T-cell (primary cell): ENCODE measurements at regions not wholly inside any gene's neighbourhood (a gene's known extent, or its start where the extent isn't known, plus 50 kb on each side); places are given as distances from the start of the nearest gene placed in this dataset.
"Not testable (repeated sequence)": the region's sequence is repeated elsewhere in the genome, so short reads cannot be mapped to it uniquely, and the experiment has no call there.

Experiments used
- ATAC-seq, 4 experiments: fragments of 200-7000 bp in 3 of 4; fragments of 150-1000 bp in 1 of 4; cut with Tn5 transposase; replicated peaks in 1 of 4; 1 replicate in 3 of 4; 2 replicates in 1 of 4; pipeline ENCODE4 v1.10.0; 2021; ENCODE audit warnings: moderate library complexity in 3 of 4, mild to moderate bottlenecking in 2 of 4, moderate number of reproducible peaks in 1 of 4
- CTCF ChIA-PET, 2 donors: fragments of 300-600 bp; sonication (Branson Sonifier 250); formaldehyde crosslinking; loops; one replicate each; lab custom pipeline; 2022; ENCODE audit warnings: antibody characterized with exemption in 2 of 2; lab: Charles Lee
- POLR2A ChIA-PET, 2 donors: fragments of 300-600 bp; sonication (Branson Sonifier 250); formaldehyde crosslinking; loops; one replicate each; lab custom pipeline; 2022; ENCODE audit warnings: antibody characterized with exemption in 2 of 2; lab: Charles Lee
- DNase-seq, 35 experiments: peaks; one replicate each; pipeline versions ENCODE4 v3.0.0 to v3.0.0-alpha.2; 2013 to 2023
- H3K27ac ChIP-seq: one replicate; pipeline ENCODE4 v1.5.1; 2013; ENCODE audit warnings: low read length
- H3K27me3 ChIP-seq, 2 experiments: replicated peaks in 1 of 2; 1 replicate in 1 of 2; 2 replicates in 1 of 2; pipeline versions ENCODE4 v1.6.1 to v1.7.0; 2013; ENCODE audit warnings: low read length in 1 of 2, mixed read lengths in 1 of 2; ENCODE audit not compliant: control insufficient read depth in 2 of 2, insufficient read depth in 2 of 2; ENCODE audit errors: extremely low read depth in 1 of 2
- H3K36me3 ChIP-seq, 2 donors: 1 replicate in 1 of 2; 2 replicates in 1 of 2; pipeline versions ENCODE4 v1.6.1 to v1.7.0; 2013; ENCODE audit warnings: low read length in 1 of 2; ENCODE audit not compliant: control insufficient read depth in 2 of 2, insufficient read depth in 1 of 2; ENCODE audit errors: extremely low read depth in 1 of 2
- H3K4me1 ChIP-seq, 2 experiments: 1 replicate in 1 of 2; 2 replicates in 1 of 2; pipeline versions ENCODE4 v1.6.1 to v1.7.0; 2013; ENCODE audit warnings: low read length in 2 of 2, mixed read lengths in 1 of 2; ENCODE audit not compliant: insufficient read depth in 2 of 2, control insufficient read depth in 1 of 2; ENCODE audit errors: extremely low read depth in 1 of 2
- H3K4me3 ChIP-seq, 2 donors: 1 replicate in 1 of 2; 2 replicates in 1 of 2; pipeline versions ENCODE4 v1.5.1 to v1.7.0; 2013; ENCODE audit warnings: mild to moderate bottlenecking in 2 of 2, low read length in 1 of 2, moderate library complexity in 1 of 2; ENCODE audit not compliant: control insufficient read depth in 1 of 2; ENCODE audit errors: extremely low read depth in 1 of 2
- H3K9me3 ChIP-seq: 2 replicates; pipeline ENCODE4 v1.7.0; 2013
- H3K27ac Mint-ChIP-seq, 2 donors: one replicate each; pipeline ENCODE4 v1.8.0; 2020 to 2021; ENCODE audit warnings: mild to moderate bottlenecking in 2 of 2, mixed read lengths in 2 of 2
- H3K27me3 Mint-ChIP-seq, 2 donors: one replicate each; pipeline ENCODE4 v1.8.0; 2021 to 2022; ENCODE audit warnings: mixed read lengths in 2 of 2
- H3K36me3 Mint-ChIP-seq: one replicate; pipeline ENCODE4 v1.8.0; 2021; ENCODE audit warnings: mixed read lengths
- H3K4me1 Mint-ChIP-seq, 3 donors: one replicate each; pipeline ENCODE4 v1.8.0; 2020 to 2022; ENCODE audit warnings: mixed read lengths in 3 of 3, mild to moderate bottlenecking in 1 of 3
- H3K4me3 Mint-ChIP-seq, 3 donors: one replicate each; pipeline ENCODE4 v1.8.0; 2020 to 2022; ENCODE audit warnings: mild to moderate bottlenecking in 3 of 3, mixed read lengths in 3 of 3, moderate library complexity in 3 of 3
- H3K9me3 Mint-ChIP-seq, 3 donors: one replicate each; pipeline ENCODE4 v1.8.0; 2020 to 2022; ENCODE audit warnings: mixed read lengths in 3 of 3
- WGBS: methylation state at CpG from one replicate; pipeline ENCODE4 v1.1.5; 2013; ENCODE audit warnings: missing lambda C conversion rate; ENCODE audit not compliant: insufficient coverage; 5-methylcytosine and 5-hydroxymethylcytosine counted together

- Mint-ChIP-seq H3K4me1 (peaks cover 4 to 7% (median 6%) of the 10 kb centered on the region in 3 donors), H3K27me3 (peaks cover 7 to 14% of the 10 kb centered on the region in 2 donors), H3K9me3 (no peaks in the 10 kb centered on the region), H3K4me3 (no peak overlapping the region), H3K27ac (no peak overlapping the region), H3K36me3 (no peaks in the 10 kb centered on the region)
- no peaks in the 10 kb centered on the region for H3K36me3 ChIP-seq
- no peaks in the 10 kb centered on the region for H3K4me1 ChIP-seq
- DNase-seq = no peak
- ChIA-PET POLR2A (no interaction called here), CTCF (no interaction called here)
- H3K4me3 ChIP-seq = no peak overlapping the region
- no peaks in the 10 kb centered on the region for H3K9me3 ChIP-seq
- no CpG with 5 or more reads among the region's 3 CpGs for WGBS
- ATAC-seq = no peak
- H3K27ac ChIP-seq = no peak overlapping the region
- H3K27me3 ChIP-seq = peaks cover 0 to 13% of the 10 kb centered on the region in 2 experiments
Measured at GRCh38 chr5:174919351-174919750, 195.0 kb downstream of the MSX2 start.

- no CpG with 5 or more reads among the region's 1 CpG for WGBS
- ATAC-seq = no peak
Measured at GRCh38 chr5:174918655-174919054, 194.3 kb downstream of the MSX2 start.

GRCh38 chr5:174917976-174918554, 193.7 kb downstream of the MSX2 start:
- Histone ChIP-seq H3K9me3 (no peaks in the 10 kb centered on the region), H3K4me1 (no peaks in the 10 kb centered on the region), H3K27me3 (peaks cover 0 to 13% of the 10 kb centered on the region in 2 experiments), H3K27ac (no peak overlapping the region), H3K4me3 (no peak overlapping the region), H3K36me3 (no peaks in the 10 kb centered on the region)
- DNase-seq (no peak), ATAC-seq (no peak)
- Mint-ChIP-seq H3K27me3 (peaks cover 6 to 11% of the 10 kb centered on the region in 2 donors), H3K9me3 (no peaks in the 10 kb centered on the region), H3K4me3 (no peak overlapping the region), H3K36me3 (no peaks in the 10 kb centered on the region), H3K4me1 (peaks cover 4 to 7% (median 6%) of the 10 kb centered on the region in 3 donors), H3K27ac (no peak overlapping the region)
- WGBS = 89% methylated on average over 7 of the region's 13 CpGs
- ChIA-PET POLR2A (no interaction called here), CTCF (no interaction called here)

More at GRCh38 chr5:174918655-174919054, 194.3 kb downstream of the MSX2 start:
- H3K36me3 ChIP-seq = no peaks in the 10 kb centered on the region
- no peak overlapping the region for H3K27ac ChIP-seq
- Mint-ChIP-seq H3K27me3 (peaks cover 9 to 14% of the 10 kb centered on the region in 2 donors), H3K9me3 (no peaks in the 10 kb centered on the region), H3K4me1 (peaks cover 4 to 7% (median 6%) of the 10 kb centered on the region in 3 donors), H3K4me3 (no peak overlapping the region), H3K36me3 (no peaks in the 10 kb centered on the region), H3K27ac (no peak overlapping the region)
- CTCF ChIA-PET = no interaction called here
- no peak for DNase-seq
- H3K9me3 ChIP-seq = no peaks in the 10 kb centered on the region
- H3K4me1 ChIP-seq = no peaks in the 10 kb centered on the region
- POLR2A ChIA-PET = no interaction called here
- H3K4me3 ChIP-seq = no peak overlapping the region
- H3K27me3 ChIP-seq = peaks cover 0 to 13% of the 10 kb centered on the region in 2 experiments

GRCh38 chr5:174917435-174917834, 193.1 kb downstream of the MSX2 start:
- H3K4me3 Mint-ChIP-seq, H3K27ac ChIP-seq, H3K36me3 ChIP-seq, H3K4me1 ChIP-seq, DNase-seq, H3K9me3 Mint-ChIP-seq, H3K27ac Mint-ChIP-seq, POLR2A ChIA-PET, CTCF ChIA-PET, H3K36me3 Mint-ChIP-seq, H3K9me3 ChIP-seq, H3K4me1 Mint-ChIP-seq, H3K4me3 ChIP-seq: not testable (repeated sequence)
- peaks cover 12 to 13% of the 10 kb centered on the region in 2 donors for H3K27me3 Mint-ChIP-seq
- H3K27me3 ChIP-seq = peaks cover 0 to 13% of the 10 kb centered on the region in 2 experiments
- WGBS = 75% methylated on average over 4 of the region's 6 CpGs
- peak in 1 of 4 experiments; percentile 13 for ATAC-seq

- H3K36me3 ChIP-seq, POLR2A ChIA-PET, H3K27ac Mint-ChIP-seq, H3K36me3 Mint-ChIP-seq, H3K4me1 Mint-ChIP-seq, H3K27ac ChIP-seq, H3K9me3 Mint-ChIP-seq, ATAC-seq, H3K4me3 Mint-ChIP-seq, DNase-seq, H3K4me3 ChIP-seq, H3K4me1 ChIP-seq, H3K9me3 ChIP-seq, CTCF ChIA-PET: not testable (repeated sequence)
- peaks cover 13% of the 10 kb centered on the region in 2 donors for H3K27me3 Mint-ChIP-seq
- peaks cover 0 to 13% of the 10 kb centered on the region in 2 experiments for H3K27me3 ChIP-seq
- no CpG with 5 or more reads among the region's 1 CpG for WGBS
Measured at GRCh38 chr5:174916924-174917323, 192.5 kb downstream of the MSX2 start.

GRCh38 chr5:174916227-174916626, 191.8 kb downstream of the MSX2 start:
- H3K27me3 ChIP-seq = peaks cover 0 to 13% of the 10 kb centered on the region in 2 experiments
- Mint-ChIP-seq H3K27ac (no peak overlapping the region), H3K4me1 (peaks cover 3 to 4% (median 3%) of the 10 kb centered on the region in 3 donors), H3K36me3 (no peaks in the 10 kb centered on the region), H3K9me3 (no peaks in the 10 kb centered on the region), H3K27me3 (peaks cover 12 to 16% of the 10 kb centered on the region in 2 donors), H3K4me3 (no peak overlapping the region)
- no peaks in the 10 kb centered on the region for H3K4me1 ChIP-seq
- no peak overlapping the region for H3K4me3 ChIP-seq
- DNase-seq = no peak
- CTCF ChIA-PET = no interaction called here
- H3K27ac ChIP-seq = no peak overlapping the region
- no peak for ATAC-seq
- POLR2A ChIA-PET = no interaction called here
- no peaks in the 10 kb centered on the region for H3K9me3 ChIP-seq
- WGBS = 100% methylated on average over 4 of the region's 8 CpGs
- no peaks in the 10 kb centered on the region for H3K36me3 ChIP-seq
